CD8-positive, alpha-beta memory T cell (primary cell): ENCODE measurements at regions not wholly inside any gene's neighbourhood (a gene's known extent, or its start where the extent isn't known, plus 50 kb on each side); places are given as distances from the start of the nearest gene placed in this dataset.

Experiments used
- CTCF ChIA-PET: fragments of 350-600 bp; sonication (Branson Sonifier 250); formaldehyde crosslinking; loops from one replicate; lab custom pipeline; 2021; ENCODE audit warnings: antibody characterized with exemption; lab: Charles Lee
- POLR2A ChIA-PET: fragments of 350-600 bp; sonication (Branson Sonifier 250); formaldehyde crosslinking; loops from one replicate; lab custom pipeline; 2021; ENCODE audit warnings: antibody characterized with exemption; lab: Charles Lee
- DNase-seq, 5 donors: peaks; one replicate each; pipeline versions ENCODE4 v3.0.0 to v3.0.0-alpha.2; 2020 to 2022; ENCODE audit warnings: mixed read lengths in 1 of 5
- H3K27ac ChIP-seq: one replicate; pipeline ENCODE4 v1.7.0; 2013; ENCODE audit warnings: low read depth, mild to moderate bottlenecking, low read length, moderate library complexity
- H3K27me3 ChIP-seq: 2 replicates; pipeline ENCODE4 v1.7.0; 2013; ENCODE audit warnings: low read length, mild to moderate bottlenecking; ENCODE audit not compliant: insufficient read depth, poor library complexity, severe bottlenecking
- H3K36me3 ChIP-seq: 2 replicates; pipeline ENCODE4 v1.7.0; 2013; ENCODE audit warnings: mild to moderate bottlenecking, low read length, moderate library complexity; ENCODE audit not compliant: insufficient read depth
- H3K4me1 ChIP-seq: 2 replicates; pipeline ENCODE4 v1.7.0; 2013; ENCODE audit warnings: mild to moderate bottlenecking, low read length, moderate library complexity; ENCODE audit not compliant: insufficient read depth
- H3K4me3 ChIP-seq: 2 replicates; pipeline ENCODE4 v1.7.0; 2013; ENCODE audit warnings: mild to moderate bottlenecking, low read length
- H3K9me3 ChIP-seq: 2 replicates; pipeline ENCODE4 v1.7.0; 2013; ENCODE audit warnings: mild to moderate bottlenecking, low read length
- H3K27ac Mint-ChIP-seq, 8 donors: one replicate each; pipeline ENCODE4 v1.8.0; 2020 to 2021; ENCODE audit warnings: mixed read lengths in 8 of 8, mild to moderate bottlenecking in 6 of 8, inconsistent platforms in 3 of 8, moderate library complexity in 3 of 8
- H3K27me3 Mint-ChIP-seq, 2 donors: one replicate each; pipeline ENCODE4 v1.8.0; 2020 to 2021; ENCODE audit warnings: mixed read lengths in 2 of 2, mild to moderate bottlenecking in 1 of 2, moderate library complexity in 1 of 2
- H3K36me3 Mint-ChIP-seq, 3 donors: one replicate each; pipeline ENCODE4 v1.8.0; 2020 to 2021; ENCODE audit warnings: mixed read lengths in 3 of 3, inconsistent platforms in 1 of 3, mild to moderate bottlenecking in 1 of 3
- H3K4me1 Mint-ChIP-seq, 3 donors: one replicate each; pipeline ENCODE4 v1.8.0; 2020 to 2021; ENCODE audit warnings: mixed read lengths in 3 of 3, inconsistent platforms in 1 of 3, mild to moderate bottlenecking in 1 of 3
- H3K4me3 Mint-ChIP-seq, 7 donors: one replicate each; pipeline ENCODE4 v1.8.0; 2020 to 2021; ENCODE audit warnings: mixed read lengths in 7 of 7, mild to moderate bottlenecking in 6 of 7, moderate library complexity in 4 of 7, inconsistent platforms in 2 of 7
- H3K9me3 Mint-ChIP-seq, 5 donors: one replicate each; pipeline ENCODE4 v1.8.0; 2020 to 2022; ENCODE audit warnings: mixed read lengths in 5 of 5, mild to moderate bottlenecking in 3 of 5, moderate library complexity in 2 of 5, inconsistent platforms in 1 of 5

DNA sequence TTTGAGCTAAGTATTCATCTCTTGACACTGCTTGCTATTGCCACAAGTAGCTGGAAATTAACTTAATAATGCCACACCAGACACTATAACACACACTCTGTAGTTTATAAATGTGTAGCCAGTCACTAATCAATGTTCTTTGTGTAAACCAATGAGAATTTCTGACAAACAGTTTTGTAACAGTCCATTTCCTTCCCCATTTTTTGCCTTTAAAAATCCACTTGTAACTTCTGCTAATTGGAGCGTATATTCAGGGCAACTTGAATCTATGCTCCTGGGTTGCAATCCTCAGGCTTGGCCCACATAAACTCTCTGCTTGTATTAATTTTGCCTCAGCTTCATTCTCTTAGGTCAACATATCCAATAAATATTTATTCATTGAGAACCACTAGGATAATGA is 125.0 kb upstream of the DHRS4 start:
- Mint-ChIP-seq H3K4me3 (no peak overlapping the region), H3K36me3 (no peaks in the 10 kb centered on the region), H3K27ac (no peak overlapping the region), H3K4me1 (no peaks in the 10 kb centered on the region), H3K27me3 (peaks cover 13 to 21% of the 10 kb centered on the region in 2 donors), H3K9me3 (no peaks in the 10 kb centered on the region)
- H3K27me3 ChIP-seq, result no peaks in the 10 kb centered on the region
- POLR2A ChIA-PET, result no interaction called here
- no peaks in the 10 kb centered on the region for H3K36me3 ChIP-seq
- H3K4me3 ChIP-seq, result no peak overlapping the region
- H3K27ac ChIP-seq, result no peak overlapping the region
- CTCF ChIA-PET, result no interaction called here
- DNase-seq, result no peak
- no peaks in the 10 kb centered on the region for H3K9me3 ChIP-seq
- H3K4me1 ChIP-seq, result no peaks in the 10 kb centered on the region

DNA sequence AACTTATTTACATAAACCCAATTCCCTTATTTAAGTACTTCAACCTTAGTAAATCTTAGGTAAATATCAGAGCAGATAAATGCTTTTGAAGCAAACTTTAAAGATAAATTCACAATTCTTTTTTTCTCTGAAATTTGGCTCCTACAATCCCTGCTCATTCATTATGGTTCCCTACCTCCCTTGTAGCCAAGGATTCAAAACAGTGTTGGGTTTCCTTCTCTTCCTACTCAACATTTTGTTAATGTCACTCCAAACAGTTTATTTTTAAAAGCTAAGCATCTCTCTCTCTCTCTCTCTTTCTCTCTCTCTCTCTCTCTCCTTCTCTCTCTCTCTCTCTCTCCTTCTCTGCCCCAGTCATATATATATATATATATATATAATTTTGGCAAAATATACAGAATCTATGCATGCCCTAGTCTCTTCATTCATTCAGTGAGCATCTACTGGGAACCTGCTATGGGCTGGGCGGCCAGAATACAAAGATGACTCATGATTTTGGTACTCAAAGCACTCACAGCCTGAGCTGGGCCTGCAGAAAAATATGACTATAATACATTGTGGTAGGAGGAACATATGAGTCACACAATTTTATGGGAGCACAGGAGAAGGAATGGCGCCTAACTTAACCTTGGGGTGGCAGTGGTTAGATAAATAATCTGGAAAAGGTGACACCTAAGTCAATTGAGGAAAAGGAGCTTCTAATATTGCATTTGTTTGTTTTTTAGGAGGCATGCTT is 123.7 kb upstream of the DHRS4 start:
- Mint-ChIP-seq H3K9me3 (no peaks in the 10 kb centered on the region), H3K27me3 (peaks cover 9 to 11% of the 10 kb centered on the region in 2 donors), H3K4me3 (no peak overlapping the region), H3K36me3 (no peaks in the 10 kb centered on the region), H3K4me1 (no peaks in the 10 kb centered on the region), H3K27ac (no peak overlapping the region)
- Histone ChIP-seq H3K27ac (no peak overlapping the region), H3K4me1 (no peaks in the 10 kb centered on the region), H3K36me3 (no peaks in the 10 kb centered on the region), H3K4me3 (no peak overlapping the region), H3K9me3 (no peaks in the 10 kb centered on the region), H3K27me3 (no peaks in the 10 kb centered on the region)
- CTCF ChIA-PET, result no interaction called here
- DNase-seq, result no peak
- POLR2A ChIA-PET, result no interaction called here

- Mint-ChIP-seq H3K27me3 (peaks cover 5 to 7% of the 10 kb centered on the region in 2 donors), H3K27ac (no peak overlapping the region), H3K36me3 (no peaks in the 10 kb centered on the region), H3K9me3 (no peaks in the 10 kb centered on the region), H3K4me3 (no peak overlapping the region), H3K4me1 (no peaks in the 10 kb centered on the region)
- H3K4me3 ChIP-seq, result no peak overlapping the region
- H3K4me1 ChIP-seq, result no peaks in the 10 kb centered on the region
- H3K27me3 ChIP-seq, result no peaks in the 10 kb centered on the region
- DNase-seq, result no peak
- no peaks in the 10 kb centered on the region for H3K36me3 ChIP-seq
- ChIA-PET POLR2A (no interaction called here), CTCF (no interaction called here)
- no peaks in the 10 kb centered on the region for H3K9me3 ChIP-seq
- H3K27ac ChIP-seq, result no peak overlapping the region
Measured at GRCh38 chr14:23831596-23831995, 122.0 kb upstream of the DHRS4 start.

- peak overlapping the region in 1 of 8 donors; percentile 30 for H3K27ac Mint-ChIP-seq
- Histone ChIP-seq H3K9me3 (no peaks in the 10 kb centered on the region), H3K4me3 (no peak overlapping the region), H3K4me1 (no peaks in the 10 kb centered on the region), H3K27me3 (no peaks in the 10 kb centered on the region), H3K36me3 (no peaks in the 10 kb centered on the region), H3K27ac (no peak overlapping the region)
- DNase-seq, result no peak
- no peaks in the 10 kb centered on the region for H3K9me3 Mint-ChIP-seq
- H3K4me1 Mint-ChIP-seq, result no peaks in the 10 kb centered on the region
- H3K4me3 Mint-ChIP-seq, result no peak overlapping the region
- no peaks in the 10 kb centered on the region for H3K36me3 Mint-ChIP-seq
- ChIA-PET POLR2A (no interaction called here), CTCF (no interaction called here)
- H3K27me3 Mint-ChIP-seq, result peaks cover 2 to 16% of the 10 kb centered on the region in 2 donors
Measured at GRCh38 chr14:23861666-23862065, 91.9 kb upstream of the DHRS4 start.

DNA sequence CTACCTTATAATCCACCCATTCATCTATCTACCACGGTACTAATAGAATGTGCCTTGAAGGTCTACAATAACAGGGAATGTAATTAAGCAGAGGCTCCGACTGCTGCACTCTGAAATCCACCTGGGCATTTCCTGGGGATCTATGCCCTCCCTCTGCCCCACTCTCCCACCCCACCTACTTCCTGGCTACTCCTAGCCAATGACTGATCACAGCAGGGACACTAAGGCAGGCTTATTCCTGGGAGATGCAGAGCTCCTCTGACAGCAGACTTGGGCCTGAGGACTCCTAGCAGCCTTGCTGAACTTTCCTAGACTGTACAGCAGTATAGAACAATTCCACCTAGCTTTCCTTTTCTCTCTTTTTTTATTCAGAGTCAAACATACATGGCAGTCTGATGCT is 91.1 kb upstream of the DHRS4 start:
- H3K4me3 Mint-ChIP-seq, result no peak overlapping the region
- H3K36me3 Mint-ChIP-seq, result no peaks in the 10 kb centered on the region
- H3K36me3 ChIP-seq, result no peaks in the 10 kb centered on the region
- H3K9me3 Mint-ChIP-seq, result no peaks in the 10 kb centered on the region
- no peaks in the 10 kb centered on the region for H3K9me3 ChIP-seq
- H3K4me3 ChIP-seq, result no peak overlapping the region
- no peaks in the 10 kb centered on the region for H3K27me3 ChIP-seq
- H3K27me3 Mint-ChIP-seq, result peaks cover 4 to 22% of the 10 kb centered on the region in 2 donors
- ChIA-PET POLR2A (no interaction called here), CTCF (no interaction called here)
- H3K27ac ChIP-seq, result no peak overlapping the region
- H3K27ac Mint-ChIP-seq, result no peak overlapping the region
- no peaks in the 10 kb centered on the region for H3K4me1 ChIP-seq
- DNase-seq, result no peak
- no peaks in the 10 kb centered on the region for H3K4me1 Mint-ChIP-seq

DNA sequence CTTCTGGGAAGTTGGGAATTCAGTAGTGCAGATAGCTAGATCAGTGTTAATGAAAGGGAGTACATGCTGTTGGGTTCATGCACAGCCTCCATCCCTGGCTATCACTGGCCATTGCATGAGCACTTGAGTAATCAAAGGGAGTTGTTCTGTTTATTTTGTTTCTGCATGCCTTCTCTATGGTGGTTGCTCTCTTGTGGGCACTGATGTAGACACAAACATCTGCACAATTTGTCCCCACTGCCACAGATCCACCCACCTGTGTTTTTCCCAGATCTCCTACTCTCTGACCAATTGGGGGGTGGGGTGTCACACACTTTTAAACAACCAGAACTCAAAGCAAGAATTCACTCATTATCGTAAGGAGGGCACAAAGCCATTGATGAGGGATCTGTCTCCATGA is 89.7 kb upstream of the DHRS4 start:
- Histone ChIP-seq H3K4me3 (no peak overlapping the region), H3K27me3 (no peaks in the 10 kb centered on the region), H3K36me3 (no peaks in the 10 kb centered on the region), H3K27ac (no peak overlapping the region), H3K4me1 (no peaks in the 10 kb centered on the region), H3K9me3 (no peaks in the 10 kb centered on the region)
- CTCF ChIA-PET, result no interaction called here
- no peak for DNase-seq
- no peak overlapping the region for H3K4me3 Mint-ChIP-seq
- H3K4me1 Mint-ChIP-seq, result no peaks in the 10 kb centered on the region
- H3K27ac Mint-ChIP-seq, result no peak overlapping the region
- H3K27me3 Mint-ChIP-seq, result peaks cover 4 to 28% of the 10 kb centered on the region in 2 donors
- H3K36me3 Mint-ChIP-seq, result no peaks in the 10 kb centered on the region
- POLR2A ChIA-PET, result no interaction called here
- H3K9me3 Mint-ChIP-seq, result no peaks in the 10 kb centered on the region

DNA sequence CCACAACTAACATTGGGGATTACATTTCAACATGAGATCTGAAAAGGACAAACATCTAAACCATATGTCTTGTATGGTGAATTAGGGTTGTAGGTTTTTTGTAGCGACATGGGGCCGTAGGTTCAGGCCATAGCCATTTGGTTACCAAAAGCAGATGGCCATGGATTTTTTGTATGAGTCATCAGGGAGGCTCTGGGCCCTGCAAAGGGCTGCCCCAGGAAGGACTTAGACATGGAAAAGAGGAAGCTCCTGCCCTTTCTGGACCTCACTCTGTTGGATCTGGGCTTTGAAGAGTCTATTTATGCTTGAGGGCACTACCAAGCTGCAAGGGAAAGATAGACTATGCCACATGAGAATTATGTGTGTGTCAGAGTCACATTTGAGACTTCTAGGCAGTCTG is 89.3 kb upstream of the DHRS4 start:
- Histone ChIP-seq H3K9me3 (no peaks in the 10 kb centered on the region), H3K4me1 (no peaks in the 10 kb centered on the region), H3K4me3 (no peak overlapping the region), H3K36me3 (no peaks in the 10 kb centered on the region), H3K27me3 (no peaks in the 10 kb centered on the region), H3K27ac (no peak overlapping the region)
- Mint-ChIP-seq H3K36me3 (no peaks in the 10 kb centered on the region), H3K27ac (no peak overlapping the region), H3K9me3 (no peaks in the 10 kb centered on the region), H3K4me1 (no peaks in the 10 kb centered on the region), H3K27me3 (peaks cover 3 to 33% of the 10 kb centered on the region in 2 donors), H3K4me3 (no peak overlapping the region)
- ChIA-PET CTCF (no interaction called here), POLR2A (no interaction called here)
- no peak for DNase-seq

GRCh38 chr14:23864861-23865260 is 88.7 kb upstream of the DHRS4 start:
- H3K27ac ChIP-seq, result no peak overlapping the region
- no peaks in the 10 kb centered on the region for H3K9me3 ChIP-seq
- H3K4me3 ChIP-seq, result no peak overlapping the region
- H3K4me1 Mint-ChIP-seq, result no peaks in the 10 kb centered on the region
- no peaks in the 10 kb centered on the region for H3K36me3 ChIP-seq
- DNase-seq, result no peak
- peaks cover 3 to 39% of the 10 kb centered on the region in 2 donors for H3K27me3 Mint-ChIP-seq
- H3K4me1 ChIP-seq, result no peaks in the 10 kb centered on the region
- H3K9me3 Mint-ChIP-seq, result no peaks in the 10 kb centered on the region
- CTCF ChIA-PET, result no interaction called here
- H3K4me3 Mint-ChIP-seq, result no peak overlapping the region
- H3K27me3 ChIP-seq, result peaks cover 4% of the 10 kb centered on the region
- POLR2A ChIA-PET, result no interaction called here
- H3K27ac Mint-ChIP-seq, result no peak overlapping the region
- no peaks in the 10 kb centered on the region for H3K36me3 Mint-ChIP-seq
